ENCODE measurements at regions not wholly inside any gene's neighbourhood (a gene's known extent, or its start where the extent isn't known, plus 50 kb on each side); places are given as distances from the start of the nearest gene placed in this dataset.
A peak's percentile ranks its signal among the peaks of the same experiment; 100 is the strongest.

GRCh38 chr2:41597680-41598079 is 450.1 kb upstream of the PKDCC start:
- Histone ChIP-seq H3K27me3 (ENCODE audit: insufficient read depth in 3 of 3, low read length in 2 of 3) (no peaks in the 10 kb centered on the region), H3K4me3 (no peak overlapping the region), H3K27ac (no peak overlapping the region), H3K9me3 (no peaks in the 10 kb centered on the region), H3K36me3 (ENCODE audit: insufficient read depth in 1 of 2, low read depth in 1 of 2) (no peaks in the 10 kb centered on the region), H3K4me1 (peaks cover 18% of the 10 kb centered on the region)
- DNase-seq (no peak), ATAC-seq (peak in 2 of 4 donors; percentile 39 to 44)
- TF ChIP-seq, protein P1, sequence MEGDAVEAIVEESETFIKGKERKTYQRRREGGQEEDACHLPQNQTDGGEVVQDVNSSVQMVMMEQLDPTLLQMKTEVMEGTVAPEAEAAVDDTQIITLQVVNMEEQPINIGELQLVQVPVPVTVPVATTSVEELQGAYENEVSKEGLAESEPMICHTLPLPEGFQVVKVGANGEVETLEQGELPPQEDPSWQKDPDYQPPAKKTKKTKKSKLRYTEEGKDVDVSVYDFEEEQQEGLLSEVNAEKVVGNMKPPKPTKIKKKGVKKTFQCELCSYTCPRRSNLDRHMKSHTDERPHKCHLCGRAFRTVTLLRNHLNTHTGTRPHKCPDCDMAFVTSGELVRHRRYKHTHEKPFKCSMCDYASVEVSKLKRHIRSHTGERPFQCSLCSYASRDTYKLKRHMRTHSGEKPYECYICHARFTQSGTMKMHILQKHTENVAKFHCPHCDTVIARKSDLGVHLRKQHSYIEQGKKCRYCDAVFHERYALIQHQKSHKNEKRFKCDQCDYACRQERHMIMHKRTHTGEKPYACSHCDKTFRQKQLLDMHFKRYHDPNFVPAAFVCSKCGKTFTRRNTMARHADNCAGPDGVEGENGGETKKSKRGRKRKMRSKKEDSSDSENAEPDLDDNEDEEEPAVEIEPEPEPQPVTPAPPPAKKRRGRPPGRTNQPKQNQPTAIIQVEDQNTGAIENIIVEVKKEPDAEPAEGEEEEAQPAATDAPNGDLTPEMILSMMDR (IDR thresholded peaks at IDR 0.05) = no peak
- WGBS, 3 donors = 16 to 20% (median 19%) methylated on average over 2 of the region's 2 CpGs
- intact Hi-C loops (cut with DNase I) = no loop called here

DNA sequence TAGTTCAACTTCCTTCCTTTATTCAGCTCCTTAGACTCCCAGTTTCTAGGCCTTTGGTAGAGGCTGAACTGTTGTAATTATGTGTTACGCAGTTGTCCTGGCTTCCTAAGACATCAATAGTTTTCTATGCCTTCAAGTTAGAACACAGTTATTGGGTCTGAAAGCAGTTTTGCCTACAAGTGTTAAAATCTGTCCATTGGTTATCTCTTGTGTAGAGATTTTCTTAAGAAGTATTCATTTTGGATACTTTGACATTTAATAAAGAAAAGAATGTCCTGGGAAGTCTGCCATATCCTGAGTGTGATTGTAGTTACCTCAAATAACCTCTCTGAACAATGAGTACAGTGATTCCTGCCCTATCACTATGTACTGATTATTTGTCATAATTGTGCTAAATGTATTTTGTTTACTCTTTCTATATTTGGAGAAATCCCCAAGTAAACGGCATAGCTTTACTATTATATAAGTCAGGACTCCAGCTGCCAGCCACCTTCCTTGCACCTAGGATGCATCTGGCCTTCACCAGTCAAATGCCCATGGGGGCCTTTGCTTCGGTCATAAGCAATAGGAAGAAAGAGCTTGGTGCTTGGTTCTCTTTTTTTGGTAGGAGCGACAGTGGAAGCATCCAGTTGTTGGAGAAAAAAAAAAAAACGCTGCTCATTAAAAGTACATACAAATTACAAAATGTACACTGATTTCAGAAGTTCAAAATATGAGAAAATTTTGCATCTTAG is 449.5 kb upstream of the PKDCC start:
- no peak for DNase-seq
- WGBS, 3 donors = 21 to 43% (median 22%) methylated on average over 5 of the region's 5 CpGs
- H3K4me1 ChIP-seq = peaks cover 18% of the 10 kb centered on the region
- intact Hi-C loops (cut with DNase I) = no loop called here
- peak in 3 of 4 donors; percentile 7 to 50 (median 46) for ATAC-seq
- H3K4me3 ChIP-seq = no peak overlapping the region
- TF ChIP-seq, protein P1 (IDR thresholded peaks at IDR 0.05) = no peak
- H3K27me3 ChIP-seq (ENCODE audit: insufficient read depth in 3 of 3, low read length in 2 of 3) = no peaks in the 10 kb centered on the region
- H3K9me3 ChIP-seq = no peaks in the 10 kb centered on the region
- no peaks in the 10 kb centered on the region for H3K36me3 ChIP-seq (ENCODE audit: insufficient read depth in 1 of 2, low read depth in 1 of 2)
- no peak overlapping the region for H3K27ac ChIP-seq

DNA sequence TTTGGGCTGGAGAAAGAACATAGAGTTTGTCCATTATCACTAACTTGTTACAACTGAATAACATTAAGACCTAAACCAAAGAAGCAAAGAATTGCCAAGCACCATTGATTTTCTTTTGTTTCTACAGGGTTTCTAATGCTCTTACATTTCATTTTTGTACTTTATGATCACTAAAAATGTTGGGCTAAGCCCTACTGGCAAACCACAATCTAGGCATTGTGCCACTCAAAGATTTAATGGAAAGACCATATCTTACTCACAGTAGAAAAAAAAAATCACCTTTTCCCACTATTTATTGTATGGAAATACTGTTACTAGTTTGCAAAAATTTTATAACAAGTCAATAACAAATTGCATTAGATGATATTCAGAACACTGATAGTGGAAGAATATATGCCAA is 447.4 kb upstream of the PKDCC start:
- no peak overlapping the region for H3K27ac ChIP-seq
- H3K9me3 ChIP-seq = no peaks in the 10 kb centered on the region
- no peak for DNase-seq
- H3K36me3 ChIP-seq (ENCODE audit: insufficient read depth in 1 of 2, low read depth in 1 of 2) = no peaks in the 10 kb centered on the region
- peaks cover 18% of the 10 kb centered on the region for H3K4me1 ChIP-seq
- no peak overlapping the region for H3K4me3 ChIP-seq
- TF ChIP-seq, protein P1 (IDR thresholded peaks at IDR 0.05) = no peak
- no peak for ATAC-seq
- no peaks in the 10 kb centered on the region for H3K27me3 ChIP-seq (ENCODE audit: insufficient read depth in 3 of 3, low read length in 2 of 3)
- intact Hi-C loops (cut with DNase I) = no loop called here

DNA sequence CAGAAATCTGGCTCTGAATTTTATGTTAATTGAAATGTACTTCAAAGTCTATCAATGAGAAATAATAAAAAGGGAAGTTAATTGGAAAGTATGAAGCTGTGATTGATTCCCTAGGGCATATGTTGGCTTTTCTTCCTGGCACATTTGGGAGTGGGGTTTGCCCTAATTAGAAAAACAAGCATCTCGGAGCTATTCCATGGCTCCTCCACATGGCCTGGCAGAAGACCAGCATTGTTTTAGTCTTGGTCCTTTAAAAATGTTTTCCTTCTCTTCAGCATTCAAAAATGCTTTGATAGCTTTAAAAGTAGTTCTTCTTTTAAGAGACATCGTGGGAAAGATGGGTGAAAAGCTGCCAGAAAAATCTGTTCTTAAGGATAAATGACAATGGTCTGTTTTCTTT is 445.5 kb upstream of the PKDCC start:
- no peaks in the 10 kb centered on the region for H3K27me3 ChIP-seq (ENCODE audit: insufficient read depth in 3 of 3, low read length in 2 of 3)
- no peak overlapping the region for H3K27ac ChIP-seq
- no peaks in the 10 kb centered on the region for H3K9me3 ChIP-seq
- no peak for ATAC-seq
- H3K4me3 ChIP-seq = no peak overlapping the region
- TF ChIP-seq, protein P1 (IDR thresholded peaks at IDR 0.05) = no peak
- H3K36me3 ChIP-seq (ENCODE audit: insufficient read depth in 1 of 2, low read depth in 1 of 2) = no peaks in the 10 kb centered on the region
- H3K4me1 ChIP-seq = peaks cover 14% of the 10 kb centered on the region
- intact Hi-C loops (cut with DNase I) = no loop called here
- no peak for DNase-seq
- 15 to 27% (median 18%) methylated on average over 2 of the region's 2 CpGs for WGBS, 3 donors

DNA sequence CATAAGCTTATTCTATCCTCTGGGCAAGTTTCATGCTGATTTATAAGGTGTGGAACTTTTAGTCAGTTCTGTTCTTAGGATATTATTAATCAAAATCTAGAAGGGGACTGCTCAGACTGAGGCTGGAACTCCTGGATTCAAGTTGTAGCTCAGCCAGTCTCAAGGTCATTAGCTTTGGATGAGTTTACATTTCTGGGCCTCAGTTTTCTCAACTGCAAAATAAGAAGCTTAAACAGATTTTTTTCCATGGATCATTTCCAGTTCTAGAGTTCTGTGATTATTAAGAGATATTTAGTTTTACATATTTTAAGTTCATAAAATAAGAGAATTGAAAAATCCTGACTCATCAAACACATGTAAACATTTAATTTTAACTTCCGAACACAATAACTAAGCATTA is 442.5 kb upstream of the PKDCC start:
- no peaks in the 10 kb centered on the region for H3K4me1 ChIP-seq
- no peaks in the 10 kb centered on the region for H3K36me3 ChIP-seq (ENCODE audit: insufficient read depth in 1 of 2, low read depth in 1 of 2)
- H3K9me3 ChIP-seq = no peaks in the 10 kb centered on the region
- 92 to 96% (median 92%) methylated on average over 1 of the region's 1 CpG for WGBS, 3 donors
- H3K27me3 ChIP-seq (ENCODE audit: insufficient read depth in 3 of 3, low read length in 2 of 3) = no peaks in the 10 kb centered on the region
- no peak for DNase-seq
- intact Hi-C loops (cut with DNase I) = no loop called here
- no peak for ATAC-seq
- H3K4me3 ChIP-seq = no peak overlapping the region
- TF ChIP-seq, protein P1 (IDR thresholded peaks at IDR 0.05) = no peak
- no peak overlapping the region for H3K27ac ChIP-seq
